ENCODE measurements at regions not wholly inside any gene's neighbourhood (a gene's known extent, or its start where the extent isn't known, plus 50 kb on each side); places are given as distances from the start of the nearest gene placed in this dataset.
A peak's percentile ranks its signal among the peaks of the same experiment; 100 is the strongest.

- in situ Hi-C loops (cut with MboI; ENCODE audit: low pct_unique_long_range_greater_than_20kb in 2 of 9, low sequenced_read_pairs in 9 of 9, unreplicated experiment in 9 of 9): no loop called here
- no peak for ATAC-seq (replicated peaks in 6 of 8)
Measured at GRCh38 chr5:137567226-137567625, 68.1 kb upstream of the SPOCK1 start.

GRCh38 chr5:137566780-137567179, 67.7 kb upstream of the SPOCK1 start:
- Histone ChIP-seq H3K27ac (no peak overlapping the region), H3K4me1 (replicated peaks in 1 of 2) (peaks cover 14 to 20% of the 10 kb centered on the region in 2 donors), H3K4me3 (no peak overlapping the region)
- ATAC-seq (replicated peaks in 6 of 8): no peak
- WGBS, 10 experiments: 31 to 100% (median 78%) methylated on average over 1 to 6 of the region's 6 CpGs
- in situ Hi-C loops (cut with MboI; ENCODE audit: low pct_unique_long_range_greater_than_20kb in 2 of 9, low sequenced_read_pairs in 9 of 9, unreplicated experiment in 9 of 9): no loop called here

More at GRCh38 chr5:137567226-137567625, 68.1 kb upstream of the SPOCK1 start:
- H3K27ac ChIP-seq: no peak overlapping the region
- peaks cover 14 to 20% of the 10 kb centered on the region in 2 donors for H3K4me1 ChIP-seq (replicated peaks in 1 of 2)
- 49 to 100% (median 91%) methylated on average over 2 to 7 of the region's 7 CpGs; no CpG with 5 or more reads in 4 of the 10 experiments for WGBS, 10 experiments
- H3K4me3 ChIP-seq: no peak overlapping the region

- Histone ChIP-seq H3K4me3 (no peak overlapping the region), H3K4me1 (replicated peaks in 1 of 2) (peaks cover 14 to 20% of the 10 kb centered on the region in 2 donors), H3K27ac (no peak overlapping the region)
- in situ Hi-C loops (cut with MboI; ENCODE audit: low pct_unique_long_range_greater_than_20kb in 2 of 9, low sequenced_read_pairs in 9 of 9, unreplicated experiment in 9 of 9): no loop called here
- 38 to 100% (median 80%) methylated on average over 1 of the region's 2 CpGs; no CpG with 5 or more reads in 7 of the 10 experiments for WGBS, 10 experiments
- no peak for ATAC-seq (replicated peaks in 6 of 8)
Measured at GRCh38 chr5:137566118-137566541, 67.0 kb upstream of the SPOCK1 start.

GRCh38 chr5:137565450-137565849, 66.3 kb upstream of the SPOCK1 start:
- Histone ChIP-seq H3K4me3 (no peak overlapping the region), H3K4me1 (replicated peaks in 1 of 2) (peaks cover 14 to 20% of the 10 kb centered on the region in 2 donors), H3K27ac (no peak overlapping the region)
- in situ Hi-C loops (cut with MboI; ENCODE audit: low pct_unique_long_range_greater_than_20kb in 2 of 9, low sequenced_read_pairs in 9 of 9, unreplicated experiment in 9 of 9): no loop called here
- 20 to 100% (median 76%) methylated on average over 1 to 3 of the region's 3 CpGs; no CpG with 5 or more reads in 7 of the 10 experiments for WGBS, 10 experiments
- ATAC-seq (replicated peaks in 6 of 8): no peak

GRCh38 chr5:137564398-137564961, 65.4 kb upstream of the SPOCK1 start:
- in situ Hi-C loops (cut with MboI; ENCODE audit: low pct_unique_long_range_greater_than_20kb in 2 of 9, low sequenced_read_pairs in 9 of 9, unreplicated experiment in 9 of 9): no loop called here
- H3K27ac ChIP-seq: no peak overlapping the region
- ATAC-seq (replicated peaks in 6 of 8): peak in 5 of 8 experiments; percentile 15 to 62 (median 36)
- H3K4me3 ChIP-seq: no peak overlapping the region
- WGBS, 10 experiments: 20 to 60% (median 20%) methylated on average over 1 to 5 of the region's 5 CpGs; no CpG with 5 or more reads in 5 of the 10 experiments
- peaks cover 14 to 20% of the 10 kb centered on the region in 2 donors for H3K4me1 ChIP-seq (replicated peaks in 1 of 2)

GRCh38 chr5:137563646-137564397, 64.7 kb upstream of the SPOCK1 start:
- no peak overlapping the region for H3K27ac ChIP-seq
- peak in 4 of 8 experiments; percentile 26 to 80 (median 58) for ATAC-seq (replicated peaks in 6 of 8)
- H3K4me1 ChIP-seq (replicated peaks in 1 of 2): peaks cover 14 to 20% of the 10 kb centered on the region in 2 donors
- no peak overlapping the region for H3K4me3 ChIP-seq
- in situ Hi-C loops (cut with MboI; ENCODE audit: low pct_unique_long_range_greater_than_20kb in 2 of 9, low sequenced_read_pairs in 9 of 9, unreplicated experiment in 9 of 9): no loop called here
- 0 to 94% (median 63%) methylated on average over 2 to 11 of the region's 14 CpGs; no CpG with 5 or more reads in 1 of the 10 experiments for WGBS, 10 experiments

- Histone ChIP-seq H3K4me1 (replicated peaks in 1 of 2) (peaks cover 14 to 19% of the 10 kb centered on the region in 2 donors), H3K27ac (no peak overlapping the region), H3K4me3 (no peak overlapping the region)
- in situ Hi-C loops (cut with MboI; ENCODE audit: low pct_unique_long_range_greater_than_20kb in 2 of 9, low sequenced_read_pairs in 9 of 9, unreplicated experiment in 9 of 9): no loop called here
- peak in 4 of 8 experiments; percentile 10 to 62 (median 28) for ATAC-seq (replicated peaks in 6 of 8)
- WGBS, 10 experiments: 30 to 100% (median 60%) methylated on average over 1 to 2 of the region's 2 CpGs; no CpG with 5 or more reads in 5 of the 10 experiments
Measured at GRCh38 chr5:137563301-137563645, 64.1 kb upstream of the SPOCK1 start.

GRCh38 chr5:137561608-137562007, 62.5 kb upstream of the SPOCK1 start:
- Histone ChIP-seq H3K27ac (no peak overlapping the region), H3K4me1 (replicated peaks in 1 of 2) (peaks cover 11 to 15% of the 10 kb centered on the region in 2 donors), H3K4me3 (no peak overlapping the region)
- peak in 1 of 8 experiments; percentile 67 for ATAC-seq (replicated peaks in 6 of 8)
- in situ Hi-C loops (cut with MboI; ENCODE audit: low pct_unique_long_range_greater_than_20kb in 2 of 9, low sequenced_read_pairs in 9 of 9, unreplicated experiment in 9 of 9): no loop called here

GRCh38 chr5:137560420-137560819, 61.3 kb upstream of the SPOCK1 start:
- no peak overlapping the region for H3K4me3 ChIP-seq
- H3K4me1 ChIP-seq (replicated peaks in 1 of 2): peaks cover 11 to 15% of the 10 kb centered on the region in 2 donors
- in situ Hi-C loops (cut with MboI; ENCODE audit: low pct_unique_long_range_greater_than_20kb in 2 of 9, low sequenced_read_pairs in 9 of 9, unreplicated experiment in 9 of 9): no loop called here
- no peak overlapping the region for H3K27ac ChIP-seq
- WGBS, 10 experiments: 18 to 100% (median 80%) methylated on average over 1 to 3 of the region's 5 CpGs; no CpG with 5 or more reads in 3 of the 10 experiments
- no peak for ATAC-seq (replicated peaks in 6 of 8)

All from motor neuron (in vitro differentiated cells).